PC-9 (cell line): ENCODE measurements at regions not wholly inside any gene's neighbourhood (a gene's known extent, or its start where the extent isn't known, plus 50 kb on each side); places are given as distances from the start of the nearest gene placed in this dataset.

Source experiments
- CTCF ChIP-seq: fragments of 200-600 bp; sonication (generic); conservative IDR thresholded peaks from 2 replicates; pipeline ENCODE4 v1.6.1; 2017; ENCODE audit warnings: mixed run types, antibody characterized with exemption, mild to moderate bottlenecking, moderate library complexity
- EZH2 ChIP-seq: fragments of 200-600 bp; sonication (generic); IDR thresholded peaks from 2 replicates; pipeline ENCODE4 v1.8.0; 2017; ENCODE audit warnings: antibody characterized with exemption, low read depth

GRCh38 chr4:35500812-35501211, 743.5 kb downstream of the ARAP2 start:
- TF ChIP-seq CTCF (no peak), EZH2 (no peak)
